ENCODE measurements at regions not wholly inside any gene's neighbourhood (a gene's known extent, or its start where the extent isn't known, plus 50 kb on each side); places are given as distances from the start of the nearest gene placed in this dataset.

- TF ChIP-seq, protein P1, sequence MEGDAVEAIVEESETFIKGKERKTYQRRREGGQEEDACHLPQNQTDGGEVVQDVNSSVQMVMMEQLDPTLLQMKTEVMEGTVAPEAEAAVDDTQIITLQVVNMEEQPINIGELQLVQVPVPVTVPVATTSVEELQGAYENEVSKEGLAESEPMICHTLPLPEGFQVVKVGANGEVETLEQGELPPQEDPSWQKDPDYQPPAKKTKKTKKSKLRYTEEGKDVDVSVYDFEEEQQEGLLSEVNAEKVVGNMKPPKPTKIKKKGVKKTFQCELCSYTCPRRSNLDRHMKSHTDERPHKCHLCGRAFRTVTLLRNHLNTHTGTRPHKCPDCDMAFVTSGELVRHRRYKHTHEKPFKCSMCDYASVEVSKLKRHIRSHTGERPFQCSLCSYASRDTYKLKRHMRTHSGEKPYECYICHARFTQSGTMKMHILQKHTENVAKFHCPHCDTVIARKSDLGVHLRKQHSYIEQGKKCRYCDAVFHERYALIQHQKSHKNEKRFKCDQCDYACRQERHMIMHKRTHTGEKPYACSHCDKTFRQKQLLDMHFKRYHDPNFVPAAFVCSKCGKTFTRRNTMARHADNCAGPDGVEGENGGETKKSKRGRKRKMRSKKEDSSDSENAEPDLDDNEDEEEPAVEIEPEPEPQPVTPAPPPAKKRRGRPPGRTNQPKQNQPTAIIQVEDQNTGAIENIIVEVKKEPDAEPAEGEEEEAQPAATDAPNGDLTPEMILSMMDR (IDR thresholded peaks at IDR 0.05; ENCODE audit: poor library complexity) = no peak
- no peak for TF ChIP-seq EZH2 (IDR thresholded peaks at IDR 0.05; ENCODE audit: borderline replicate concordance)
Observed at GRCh38 chr2:120447127-120447785, 101.3 kb downstream of the INHBB start.

Measured in hepatocyte (in vitro differentiated cells).